ENCODE measurements at regions not wholly inside any gene's neighbourhood (a gene's known extent, or its start where the extent isn't known, plus 50 kb on each side); places are given as distances from the start of the nearest gene placed in this dataset.
"Not testable (repeated sequence)": the region's sequence is repeated elsewhere in the genome, so short reads cannot be mapped to it uniquely, and the experiment has no call there.

DNA sequence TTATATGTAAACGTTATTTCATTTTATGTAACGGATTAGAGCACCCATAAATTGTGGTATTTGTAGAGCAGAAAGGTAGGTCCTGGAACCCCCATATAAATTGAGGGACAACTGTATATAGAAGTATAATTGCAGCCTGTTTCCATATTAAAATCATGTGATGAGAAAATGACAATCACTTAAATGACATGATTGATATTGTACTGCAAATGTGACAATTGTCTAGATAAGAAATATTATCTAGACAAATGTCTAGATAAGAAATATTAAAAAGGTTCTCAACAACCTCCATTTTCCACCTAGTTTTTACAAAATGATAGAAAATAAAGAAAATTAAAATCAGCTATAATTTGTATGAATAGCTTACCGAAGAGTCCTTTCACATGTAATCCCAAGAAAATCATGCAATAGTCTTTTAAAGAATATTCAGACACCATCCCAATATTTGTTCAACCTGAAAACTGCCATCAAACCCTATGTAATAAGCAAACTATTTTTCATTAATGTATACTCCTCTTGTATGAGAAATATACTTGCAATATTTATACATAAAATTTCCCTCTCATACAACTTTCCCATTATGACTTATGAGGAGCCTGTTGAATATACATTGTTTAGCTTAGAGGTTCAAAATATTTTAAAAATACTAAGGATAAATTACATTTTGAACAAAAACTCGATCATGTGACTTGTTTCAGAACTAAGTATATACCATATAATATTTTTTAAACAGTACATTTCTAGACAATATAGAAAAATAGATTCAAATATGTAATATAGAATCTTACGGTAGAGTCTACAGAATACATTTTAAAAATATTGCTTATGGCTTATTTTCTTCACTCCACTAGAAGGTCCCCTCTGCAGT lies 153.2 kb downstream of the CRPPA start:
- DNase-seq (ENCODE audit: low read depth in 2 of 3, low spot score in 2 of 3) = no peak

DNA sequence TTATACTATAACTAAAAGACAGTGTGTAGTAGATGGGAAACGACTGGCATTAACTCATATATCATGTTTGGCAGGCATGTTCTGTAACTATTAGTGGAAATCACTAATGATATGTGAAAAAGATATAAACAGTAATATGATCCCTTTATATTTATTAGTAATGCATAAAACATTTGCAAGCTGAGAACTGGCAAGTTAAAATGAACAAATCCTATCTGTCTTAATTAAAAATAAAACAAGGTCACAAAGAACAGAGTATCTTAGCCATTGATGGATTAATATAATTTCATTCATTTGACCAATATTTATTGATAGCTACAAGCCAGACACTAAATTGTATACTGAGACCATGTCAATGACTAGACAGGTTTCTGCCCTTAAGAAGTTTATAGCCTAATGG lies 154.5 kb downstream of the CRPPA start:
- DNase-seq (ENCODE audit: low read depth in 2 of 3, low spot score in 2 of 3) = no peak

DNA sequence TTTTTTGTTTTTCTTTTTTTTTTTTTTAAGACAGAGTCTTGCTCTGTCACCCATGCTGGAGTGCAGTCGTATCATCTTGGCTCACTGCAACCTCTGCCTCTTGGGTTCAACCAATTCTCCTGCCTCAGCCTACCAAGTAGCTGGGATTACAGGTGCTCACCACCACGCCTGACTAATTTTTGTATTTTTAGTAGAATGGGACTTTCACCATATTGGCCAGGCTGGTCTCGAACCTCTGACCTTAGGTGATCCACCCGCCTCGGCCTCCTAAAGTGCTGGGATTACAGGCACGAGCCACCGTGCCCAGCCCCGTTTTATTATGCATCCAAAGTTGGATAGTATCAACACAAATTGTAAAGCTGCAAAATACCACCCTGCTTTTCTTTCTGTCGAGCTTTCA lies 154.9 kb downstream of the CRPPA start:
- not testable (repeated sequence) for DNase-seq (ENCODE audit: low read depth in 2 of 3, low spot score in 2 of 3)

DNA sequence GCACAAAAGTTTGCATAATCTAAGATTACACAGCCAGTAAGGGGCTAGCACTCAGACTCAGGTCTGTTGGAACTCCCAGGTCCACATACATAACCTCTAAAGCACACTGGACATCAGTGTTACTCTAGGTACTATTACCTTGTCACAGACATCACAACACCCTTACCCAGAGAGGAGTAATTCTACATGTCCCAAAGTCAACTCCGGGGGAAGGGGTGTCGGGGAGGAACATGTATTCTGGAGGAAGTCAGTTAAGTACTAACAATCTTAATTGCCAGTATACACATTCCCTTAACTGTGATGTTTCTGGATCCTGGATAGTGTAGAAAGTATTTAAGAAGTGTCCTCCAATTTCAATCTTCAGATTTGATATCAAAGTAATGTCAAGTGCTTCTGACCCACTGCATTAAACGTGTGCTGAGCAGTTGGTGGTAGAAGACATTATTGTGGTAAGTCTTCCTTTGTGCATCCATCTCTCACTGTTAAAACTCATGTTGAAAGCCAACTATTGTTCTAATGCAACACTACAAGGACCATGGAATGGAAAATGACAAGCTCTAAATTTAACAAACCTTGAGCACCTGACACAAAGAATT lies 155.4 kb downstream of the CRPPA start:
- DNase-seq (ENCODE audit: low read depth in 2 of 3, low spot score in 2 of 3) = no peak

DNA sequence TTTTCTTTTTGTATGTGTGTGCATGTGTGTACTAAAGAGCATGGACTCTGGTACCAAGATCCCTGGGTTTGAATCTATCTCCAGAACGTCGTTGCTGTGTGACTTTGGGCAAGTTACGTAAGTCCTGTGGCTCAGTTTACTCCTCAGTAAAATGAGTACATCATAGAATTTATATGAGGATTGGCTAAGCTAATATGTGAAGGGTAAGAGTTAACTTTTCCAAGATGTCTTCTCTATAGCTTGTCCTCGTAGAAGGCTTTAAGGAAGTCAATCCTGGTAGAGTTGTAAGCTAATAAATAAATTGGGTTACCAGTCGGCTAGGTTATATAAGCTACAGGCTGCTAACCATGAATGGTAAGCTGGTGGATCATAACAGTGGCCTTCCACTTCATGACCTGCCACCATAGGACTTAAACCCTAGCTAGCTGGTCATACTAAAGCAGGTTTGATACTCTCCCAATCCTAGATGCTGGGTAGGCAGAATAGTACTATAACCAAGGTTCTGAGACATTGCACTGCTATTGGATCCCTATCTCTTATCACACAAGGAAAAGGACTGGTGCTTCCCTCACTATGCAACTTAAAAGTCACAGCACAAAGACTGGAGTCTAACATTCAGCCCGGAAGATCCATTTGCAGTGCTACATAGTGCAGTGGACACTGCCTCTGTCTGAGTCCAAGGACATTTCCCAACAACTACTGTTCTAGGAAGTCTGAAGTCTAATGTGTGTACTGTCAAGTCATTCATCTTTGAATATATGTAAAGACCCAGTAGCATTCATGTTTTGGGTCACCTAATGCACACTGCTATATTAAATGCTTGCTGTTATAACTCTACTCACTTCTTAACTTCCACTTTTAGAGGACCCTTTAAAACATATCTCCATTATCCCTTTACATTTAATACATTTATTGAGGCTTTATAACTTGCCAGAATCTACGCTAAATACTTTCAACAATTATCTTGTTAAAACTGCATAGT lies 156.2 kb downstream of the CRPPA start:
- DNase-seq (ENCODE audit: low read depth in 2 of 3, low spot score in 2 of 3) = no peak

DNA sequence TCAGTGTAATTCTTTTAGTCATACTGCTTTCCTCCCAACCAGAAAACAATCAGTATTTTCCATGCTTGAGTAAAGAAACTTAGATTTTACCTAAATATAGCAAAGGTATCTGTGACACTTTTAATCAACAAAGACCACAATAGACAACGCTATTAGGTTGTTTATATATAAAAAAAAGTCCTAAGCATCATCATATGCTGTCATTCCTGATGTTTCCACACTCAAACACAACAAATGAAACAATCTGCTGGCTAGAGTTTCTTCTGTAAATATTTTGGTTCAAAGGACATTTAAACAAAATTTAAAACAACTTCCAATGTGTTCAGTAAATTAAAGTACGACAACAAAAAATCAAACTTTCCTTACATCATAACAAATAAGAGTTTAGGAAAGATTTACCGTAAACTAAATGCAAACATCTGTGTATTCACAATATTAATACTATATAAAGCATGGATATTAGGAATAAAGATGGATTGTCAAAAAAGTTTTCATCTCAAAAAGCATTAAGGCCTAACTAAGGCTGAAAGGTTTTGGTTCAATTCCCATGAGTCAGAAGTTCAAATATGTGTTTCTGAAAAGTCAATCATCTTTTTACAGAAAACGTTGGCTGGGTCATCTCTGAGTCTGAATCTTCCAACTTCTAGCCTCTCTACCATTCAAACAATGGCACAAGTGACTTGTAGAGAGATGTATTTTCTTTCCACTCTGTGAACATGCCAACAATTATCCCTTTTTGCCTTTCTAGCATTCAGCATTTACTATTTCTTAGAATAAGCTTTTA lies 157.1 kb downstream of the CRPPA start:
- DNase-seq (ENCODE audit: low read depth in 2 of 3, low spot score in 2 of 3) = no peak

DNA sequence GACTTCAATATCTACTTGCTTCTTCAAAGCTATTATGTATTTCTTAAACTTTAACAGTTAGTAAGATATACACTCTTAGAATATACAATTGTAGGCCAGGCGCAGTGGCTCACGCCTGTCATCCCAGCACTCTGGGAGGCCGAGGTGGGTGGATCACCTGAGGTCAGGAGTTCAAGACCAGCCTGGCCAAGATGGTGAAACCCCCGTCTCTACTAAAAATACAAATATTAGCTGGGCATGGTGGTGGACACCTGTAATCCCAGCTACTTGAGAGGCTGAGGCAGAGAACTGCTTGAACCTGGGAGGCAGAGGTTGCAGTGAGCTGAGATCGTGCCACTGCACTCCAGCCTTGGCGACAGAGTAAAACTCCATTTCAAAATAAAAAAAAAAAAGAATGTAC lies 158.0 kb downstream of the CRPPA start:
- not testable (repeated sequence) for DNase-seq (ENCODE audit: low read depth in 2 of 3, low spot score in 2 of 3)

DNA sequence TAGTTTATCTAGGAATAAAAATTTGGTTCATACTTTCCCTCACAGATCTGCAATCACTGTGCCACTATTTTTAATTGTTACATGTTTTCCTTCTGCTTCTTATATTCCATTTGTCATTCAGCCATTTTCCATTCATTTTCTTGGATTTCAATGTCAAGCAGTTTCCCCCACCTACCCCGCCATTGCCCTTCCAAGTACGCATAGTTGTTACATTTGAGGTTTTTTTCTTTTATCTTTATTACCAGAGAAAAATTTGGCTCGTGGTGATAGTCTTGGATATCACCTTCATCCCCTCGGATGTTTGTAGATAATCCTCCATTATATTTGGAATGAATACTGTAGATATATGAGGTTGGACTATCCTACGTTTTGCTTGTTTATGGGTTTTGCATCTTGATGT lies 159.7 kb downstream of the CRPPA start:
- no peak for DNase-seq (ENCODE audit: low read depth in 2 of 3, low spot score in 2 of 3)

DNA sequence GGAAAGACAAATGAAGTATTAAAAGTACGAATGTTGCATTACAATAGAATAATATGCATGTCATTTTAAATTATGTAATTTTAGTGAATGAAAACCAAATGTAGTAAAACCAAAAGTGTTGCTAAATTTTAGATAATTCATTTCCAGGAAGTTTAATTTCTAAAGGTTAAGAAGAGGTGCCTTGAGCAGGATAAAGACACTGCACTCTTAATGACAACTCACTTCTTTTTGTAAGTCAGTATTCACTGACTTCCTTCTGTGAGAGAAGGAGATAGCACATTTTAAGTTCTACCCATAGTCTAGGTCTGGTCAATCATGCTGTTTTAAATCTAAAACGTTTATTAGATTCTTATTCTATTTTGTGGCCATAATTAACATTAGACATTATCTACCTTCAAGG lies 160.2 kb downstream of the CRPPA start:
- no peak for DNase-seq (ENCODE audit: low read depth in 2 of 3, low spot score in 2 of 3)

DNA sequence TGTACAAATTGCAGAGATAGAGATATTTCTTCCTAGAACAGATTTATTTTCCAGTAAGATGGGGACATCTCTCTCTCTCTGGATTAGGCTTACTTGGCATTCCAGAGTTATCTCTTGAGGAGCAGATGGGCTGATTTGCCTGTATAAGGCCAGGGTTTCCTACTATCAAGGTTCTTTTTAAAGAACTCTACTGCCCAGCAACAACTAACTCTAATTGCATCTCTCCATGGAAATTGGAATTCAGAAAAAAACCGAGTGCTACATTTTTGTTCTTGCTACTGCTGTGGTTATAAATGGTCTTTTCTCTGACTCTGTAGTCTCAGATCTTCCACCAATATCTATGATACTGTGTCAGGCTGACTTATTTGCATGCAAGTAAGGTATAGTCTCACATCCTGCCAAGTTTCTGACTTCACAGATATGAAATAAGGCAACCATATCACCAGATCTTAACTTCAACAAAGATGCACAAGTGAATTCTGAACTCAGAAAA lies 161.1 kb downstream of the CRPPA start:
- no peak for DNase-seq (ENCODE audit: low read depth in 2 of 3, low spot score in 2 of 3)

DNA sequence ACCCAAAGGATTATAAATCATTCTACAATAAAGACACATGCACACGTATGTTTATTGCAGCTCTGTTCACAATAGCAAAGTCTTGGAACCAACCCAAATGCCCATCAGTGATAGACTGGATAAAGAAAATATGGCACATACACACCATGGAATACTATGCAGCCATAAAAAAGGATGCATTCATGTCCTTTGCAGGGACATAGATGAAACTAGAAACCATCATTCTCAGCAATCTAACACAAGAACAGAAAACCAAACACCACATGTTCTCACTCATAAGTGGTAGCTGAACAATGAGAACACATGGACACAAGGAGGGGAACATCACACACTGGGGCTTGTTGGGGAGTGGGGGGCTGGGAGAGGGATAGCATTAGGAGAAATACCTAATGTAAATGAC lies 164.9 kb downstream of the CRPPA start:
- not testable (repeated sequence) for DNase-seq (ENCODE audit: low read depth in 2 of 3, low spot score in 2 of 3)

DNA sequence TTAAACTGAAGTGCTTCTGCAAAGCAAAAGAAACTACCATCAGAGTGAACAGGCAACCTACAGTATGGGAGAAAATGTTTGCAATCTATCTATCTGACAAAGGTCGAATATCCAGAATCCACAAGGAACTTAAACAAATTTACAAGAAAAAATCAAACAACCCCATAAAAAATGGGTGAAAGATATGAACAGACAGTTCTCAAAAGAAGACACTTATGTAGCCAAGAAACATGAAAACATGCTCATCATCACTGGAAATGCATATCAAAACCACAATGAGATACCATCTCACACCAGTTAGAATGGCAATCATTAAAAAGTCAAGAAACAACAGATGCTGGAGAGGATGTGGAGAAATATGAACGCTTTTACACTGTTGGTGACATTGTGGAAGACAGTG lies 165.4 kb downstream of the CRPPA start:
- not testable (repeated sequence) for DNase-seq (ENCODE audit: low read depth in 2 of 3, low spot score in 2 of 3)

DNA sequence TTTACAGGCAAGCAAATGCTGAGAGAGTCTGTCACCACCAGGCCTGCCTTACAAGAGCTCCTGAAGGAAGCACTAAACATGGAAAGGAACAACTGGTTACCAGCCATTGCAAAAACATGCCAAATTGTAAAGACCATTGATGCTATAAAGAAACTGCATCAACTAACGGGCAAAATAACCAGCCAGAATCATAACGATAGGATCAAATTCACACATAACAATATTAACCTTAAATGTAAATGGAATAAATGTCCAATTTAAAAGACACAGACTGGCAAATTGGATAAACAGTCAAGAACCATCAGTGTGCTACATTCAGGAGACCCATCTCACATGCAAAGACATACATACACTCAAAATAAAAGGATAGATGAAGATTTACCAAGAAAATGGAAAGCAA lies 170.7 kb downstream of the CRPPA start:
- DNase-seq (ENCODE audit: low read depth in 2 of 3, low spot score in 2 of 3) = not testable (repeated sequence)

DNA sequence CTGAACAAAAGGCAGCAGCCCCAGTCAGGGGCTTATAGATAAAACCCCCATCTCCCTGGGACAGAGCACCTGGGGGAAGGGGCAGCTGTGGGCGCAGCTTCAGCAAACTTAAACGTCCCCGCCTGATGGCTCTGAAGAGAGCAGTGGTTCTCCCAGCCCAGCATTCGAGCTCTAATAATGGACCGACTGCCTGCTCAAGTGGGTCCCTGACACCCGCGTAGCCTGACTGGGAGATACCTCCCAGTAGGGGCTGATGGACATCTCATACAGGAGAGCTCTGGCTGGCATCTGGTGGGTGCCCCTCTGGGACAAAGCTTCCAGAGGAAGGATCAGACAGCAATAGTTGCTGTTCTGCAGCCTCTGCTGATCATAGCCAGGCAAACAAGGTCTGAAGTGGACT lies 172.1 kb downstream of the CRPPA start:
- not testable (repeated sequence) for DNase-seq (ENCODE audit: low read depth in 2 of 3, low spot score in 2 of 3)

DNA sequence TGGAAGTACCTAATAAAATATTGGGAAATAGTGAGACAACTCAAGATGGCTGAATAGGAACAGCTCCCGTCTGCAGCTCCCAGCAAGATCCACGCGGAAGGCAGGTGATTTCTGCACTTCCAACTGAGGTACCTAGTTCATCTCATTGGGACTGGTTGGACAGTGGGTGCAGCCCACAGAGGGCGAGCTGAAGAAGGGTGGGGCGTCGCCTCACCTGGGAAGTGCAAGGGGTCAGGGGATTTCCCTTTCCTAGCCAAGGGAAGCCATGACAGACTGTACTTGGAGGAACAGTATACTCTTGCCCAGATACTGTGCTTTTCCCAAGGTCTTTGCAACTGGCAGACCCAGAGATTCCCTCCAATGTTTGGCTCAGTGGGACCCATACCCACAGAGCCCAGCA lies 172.8 kb downstream of the CRPPA start:
- not testable (repeated sequence) for DNase-seq (ENCODE audit: low read depth in 2 of 3, low spot score in 2 of 3)

DNA sequence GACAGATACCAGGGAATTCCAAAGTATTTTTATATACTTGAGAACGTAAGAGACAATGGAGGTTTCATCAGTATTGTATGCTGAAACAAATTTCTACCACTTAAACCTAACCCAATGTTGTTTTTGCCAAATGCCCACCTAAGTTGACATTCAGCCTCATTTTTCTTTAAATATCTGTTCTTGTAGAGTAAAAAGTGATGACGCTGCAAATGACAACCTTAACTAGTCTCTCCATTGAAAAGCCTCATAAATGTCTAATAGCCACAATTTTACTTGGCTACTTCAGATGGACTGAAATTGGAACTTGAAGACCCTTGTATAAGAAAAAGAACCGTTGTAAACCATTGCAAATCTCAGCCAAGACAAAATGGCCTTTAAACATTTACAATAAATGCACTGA lies 176.9 kb downstream of the CRPPA start:
- no peak for DNase-seq (ENCODE audit: low read depth in 2 of 3, low spot score in 2 of 3)

DNA sequence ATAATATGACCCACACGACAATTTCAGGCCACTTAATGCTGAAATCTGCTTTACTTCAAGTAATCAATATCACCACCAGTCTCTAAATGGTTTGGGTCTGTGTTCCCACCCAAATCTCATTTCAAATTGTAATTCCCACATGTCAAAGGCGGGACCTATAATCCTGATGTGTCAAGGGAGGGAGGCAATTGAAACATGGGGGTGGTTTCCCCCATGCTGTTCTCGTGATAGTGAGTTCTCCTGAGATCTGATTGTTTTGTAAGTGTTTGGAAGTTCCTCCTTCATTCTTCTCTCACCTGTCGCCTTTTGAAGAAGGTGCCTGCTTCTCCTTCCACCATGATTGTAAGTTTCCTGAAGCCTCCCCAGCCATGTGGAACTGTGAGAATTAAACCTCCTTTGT lies 178.4 kb downstream of the CRPPA start:
- DNase-seq (ENCODE audit: low read depth in 2 of 3, low spot score in 2 of 3) = no peak

DNA sequence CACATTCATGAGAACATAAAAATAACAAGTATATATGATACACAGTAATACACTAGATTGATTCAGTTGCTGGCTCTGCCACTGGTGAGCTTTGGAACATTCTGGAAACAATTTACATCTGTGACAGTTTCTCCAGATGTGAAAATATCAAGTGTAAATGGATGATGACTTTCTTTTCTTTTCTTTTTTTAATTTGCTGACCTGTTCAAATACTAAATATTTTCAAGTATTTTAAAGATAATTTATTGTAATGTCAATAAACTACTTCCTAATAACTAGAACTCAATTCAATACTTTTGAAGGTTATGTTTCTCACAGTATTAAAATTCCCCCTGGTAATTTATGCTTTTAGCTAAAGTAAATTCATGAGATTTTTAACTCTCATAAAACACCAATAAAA lies 180.3 kb downstream of the CRPPA start:
- DNase-seq (ENCODE audit: low read depth in 2 of 3, low spot score in 2 of 3) = no peak

DNA sequence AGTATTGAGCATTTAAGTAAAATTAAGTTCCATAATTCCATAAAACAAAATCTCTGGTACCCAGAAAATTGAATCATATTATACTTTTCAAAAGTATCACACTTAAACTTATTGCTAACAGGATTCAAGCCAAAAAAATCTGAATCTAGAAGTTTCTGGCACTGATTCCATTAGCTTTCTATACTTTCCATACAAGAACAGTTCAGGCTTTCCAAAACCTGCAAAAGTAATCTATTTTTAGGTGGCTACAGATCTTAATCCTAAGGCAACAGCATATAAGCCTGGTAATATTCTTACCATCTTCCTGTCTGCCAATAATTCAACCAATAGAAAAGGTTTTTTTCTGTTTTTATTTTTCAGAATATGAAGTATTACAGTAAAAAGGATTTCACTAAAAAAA lies 185.0 kb downstream of the CRPPA start:
- DNase-seq (ENCODE audit: low read depth in 2 of 3, low spot score in 2 of 3) = no peak
